Activated naive CD8-positive, alpha-beta T cell treated with anti-CD3 and anti-CD28 coated beads, Interleukin-2, amount 50 U/mL, for 24 hours (primary cell): ENCODE measurements at regions not wholly inside any gene's neighbourhood (a gene's known extent, or its start where the extent isn't known, plus 50 kb on each side); places are given as distances from the start of the nearest gene placed in this dataset.

Experiments
- ATAC-seq: fragments of 150-1000 bp; cut with Tn5 transposase; one replicate; pipeline ENCODE4 v1.10.0; 2021
- DNase-seq: peaks from one replicate; pipeline ENCODE4 v3.0.0; 2021
- H3K27ac Mint-ChIP-seq: one replicate; pipeline ENCODE4 v1.8.0; 2021; ENCODE audit warnings: mild to moderate bottlenecking, mixed read lengths
- H3K27me3 Mint-ChIP-seq: one replicate; pipeline ENCODE4 v1.8.0; 2021; ENCODE audit warnings: mixed read lengths
- H3K36me3 Mint-ChIP-seq: one replicate; pipeline ENCODE4 v1.8.0; 2021; ENCODE audit warnings: low read depth, mixed read lengths
- H3K4me1 Mint-ChIP-seq: one replicate; pipeline ENCODE4 v1.8.0; 2021; ENCODE audit warnings: mixed read lengths
- H3K4me3 Mint-ChIP-seq: one replicate; pipeline ENCODE4 v1.8.0; 2021; ENCODE audit warnings: mild to moderate bottlenecking, moderate library complexity, mixed read lengths
- H3K9me3 Mint-ChIP-seq: one replicate; pipeline ENCODE4 v1.8.0; 2021; ENCODE audit warnings: mixed read lengths

DNA sequence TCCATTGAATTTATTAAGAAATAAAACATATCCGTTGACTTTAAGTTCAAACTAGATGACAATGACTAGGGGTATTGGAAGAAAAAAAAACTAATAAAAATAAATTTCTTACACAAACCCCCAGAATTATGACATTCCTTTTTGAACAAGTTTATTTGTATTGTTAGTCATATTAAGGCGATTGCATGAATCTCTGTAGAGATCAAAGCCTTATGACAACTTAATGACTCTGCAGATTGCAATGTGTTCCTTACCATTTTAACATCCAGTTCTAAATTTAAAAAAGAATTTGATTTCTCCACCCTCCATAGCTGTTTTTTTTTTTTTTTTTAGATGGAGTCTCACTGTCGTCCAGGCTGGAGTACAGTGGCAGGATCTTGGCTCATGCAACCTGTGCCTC lies 189.8 kb upstream of the CEP162 start:
- Mint-ChIP-seq H3K36me3 (no peaks in the 10 kb centered on the region), H3K27me3 (no peaks in the 10 kb centered on the region), H3K4me3 (no peak overlapping the region), H3K27ac (no peak overlapping the region), H3K9me3 (no peaks in the 10 kb centered on the region), H3K4me1 (no peaks in the 10 kb centered on the region)
- ATAC-seq (no peak), DNase-seq (no peak)

DNA sequence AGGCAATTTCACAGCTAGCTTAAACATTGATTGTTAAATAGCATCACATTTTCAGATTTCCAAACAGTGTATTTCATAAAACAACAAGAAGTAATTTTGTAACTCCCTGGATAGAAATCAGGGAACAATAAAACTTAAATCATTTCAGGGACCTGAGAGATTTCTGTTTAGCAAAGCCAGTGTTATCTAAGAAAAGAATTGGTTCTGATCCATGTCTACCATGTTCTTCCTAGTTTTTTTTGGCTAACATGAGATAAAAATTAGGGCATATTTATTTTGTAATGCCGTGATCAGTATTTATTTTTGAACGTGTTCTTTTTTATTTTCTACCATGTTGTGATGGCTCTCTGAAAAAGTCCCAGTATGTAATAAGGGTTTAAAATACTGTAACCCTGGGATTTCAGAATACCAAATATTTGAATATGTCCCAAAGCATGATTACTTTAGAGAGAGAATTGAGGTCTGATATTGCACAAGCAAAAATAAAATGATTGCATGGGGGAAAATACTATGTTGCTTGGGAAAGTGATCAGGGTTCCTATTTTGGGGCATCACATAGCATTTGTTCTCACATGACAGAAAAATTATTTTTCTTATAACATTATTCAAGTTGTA lies 188.7 kb upstream of the CEP162 start:
- Mint-ChIP-seq H3K9me3 (no peaks in the 10 kb centered on the region), H3K36me3 (no peaks in the 10 kb centered on the region), H3K4me1 (no peaks in the 10 kb centered on the region), H3K4me3 (no peak overlapping the region), H3K27me3 (no peaks in the 10 kb centered on the region), H3K27ac (no peak overlapping the region)
- ATAC-seq (no peak), DNase-seq (no peak)

DNA sequence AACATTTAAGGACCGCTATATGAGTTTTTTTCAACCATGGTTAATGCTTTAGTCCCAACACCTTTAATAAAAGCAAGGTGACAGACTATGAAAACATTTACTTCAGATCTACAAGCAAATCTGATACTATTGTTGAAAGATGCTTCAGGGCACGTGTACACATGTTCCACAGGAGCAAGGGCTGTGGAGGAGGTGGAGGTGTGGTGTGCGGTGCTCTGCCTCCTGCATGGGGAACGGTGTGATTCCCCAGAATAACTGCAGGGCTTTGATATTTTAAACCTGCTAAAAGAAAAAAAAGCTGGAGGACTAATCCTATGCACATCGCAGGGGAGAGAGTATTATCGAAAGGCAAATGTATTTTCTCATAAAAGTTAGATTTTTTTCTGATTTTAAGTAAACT lies 188.1 kb upstream of the CEP162 start:
- Mint-ChIP-seq H3K27ac (no peak overlapping the region), H3K4me3 (no peak overlapping the region), H3K27me3 (no peaks in the 10 kb centered on the region), H3K9me3 (no peaks in the 10 kb centered on the region), H3K4me1 (no peaks in the 10 kb centered on the region), H3K36me3 (no peaks in the 10 kb centered on the region)
- DNase-seq (no peak), ATAC-seq (no peak)

DNA sequence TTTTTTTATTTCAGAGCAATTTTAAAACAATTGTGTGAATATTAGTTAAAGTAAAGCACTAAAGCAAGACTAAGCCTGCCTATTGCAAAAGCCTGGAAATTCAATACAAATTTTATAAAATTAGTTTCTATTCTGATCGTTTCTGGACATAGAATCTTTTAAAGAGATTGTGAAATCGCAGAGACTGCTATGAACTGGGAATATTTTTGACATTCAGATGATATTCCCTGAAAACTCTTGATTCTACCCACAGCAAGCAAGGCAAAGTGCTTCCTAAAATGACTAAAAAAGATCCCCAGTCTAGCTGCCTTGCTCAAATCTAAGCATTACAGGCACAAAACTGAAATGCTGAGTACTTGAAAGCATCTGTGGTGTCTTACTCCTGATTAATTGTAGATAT lies 187.6 kb upstream of the CEP162 start:
- no peaks in the 10 kb centered on the region for H3K27me3 Mint-ChIP-seq
- no peaks in the 10 kb centered on the region for H3K36me3 Mint-ChIP-seq
- no peak overlapping the region for H3K27ac Mint-ChIP-seq
- H3K9me3 Mint-ChIP-seq: no peaks in the 10 kb centered on the region
- H3K4me3 Mint-ChIP-seq: no peak overlapping the region
- ATAC-seq (no peak), DNase-seq (no peak)
- H3K4me1 Mint-ChIP-seq: no peaks in the 10 kb centered on the region

DNA sequence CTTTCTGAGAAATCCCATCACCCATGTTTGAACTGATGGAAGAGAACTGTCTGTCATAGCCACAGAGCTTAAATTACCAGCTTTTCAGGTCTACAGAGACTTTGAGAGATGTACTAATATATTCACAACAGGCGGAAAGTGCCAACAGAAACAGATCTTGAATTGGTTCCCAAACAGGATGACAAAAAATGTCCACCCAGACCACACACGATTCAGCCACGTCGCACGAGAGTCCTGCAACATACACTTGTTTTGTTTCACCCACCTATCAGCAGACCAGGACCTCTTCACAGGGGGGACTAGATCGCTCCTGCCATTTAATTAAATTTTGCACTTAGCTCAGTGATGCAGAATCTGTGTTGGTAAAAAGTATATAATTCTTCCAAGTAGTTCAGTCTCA lies 187.1 kb upstream of the CEP162 start:
- no peaks in the 10 kb centered on the region for H3K27me3 Mint-ChIP-seq
- H3K9me3 Mint-ChIP-seq: no peaks in the 10 kb centered on the region
- DNase-seq (no peak), ATAC-seq (no peak)
- no peaks in the 10 kb centered on the region for H3K36me3 Mint-ChIP-seq
- H3K4me1 Mint-ChIP-seq: no peaks in the 10 kb centered on the region
- H3K4me3 Mint-ChIP-seq: no peak overlapping the region
- H3K27ac Mint-ChIP-seq: no peak overlapping the region

DNA sequence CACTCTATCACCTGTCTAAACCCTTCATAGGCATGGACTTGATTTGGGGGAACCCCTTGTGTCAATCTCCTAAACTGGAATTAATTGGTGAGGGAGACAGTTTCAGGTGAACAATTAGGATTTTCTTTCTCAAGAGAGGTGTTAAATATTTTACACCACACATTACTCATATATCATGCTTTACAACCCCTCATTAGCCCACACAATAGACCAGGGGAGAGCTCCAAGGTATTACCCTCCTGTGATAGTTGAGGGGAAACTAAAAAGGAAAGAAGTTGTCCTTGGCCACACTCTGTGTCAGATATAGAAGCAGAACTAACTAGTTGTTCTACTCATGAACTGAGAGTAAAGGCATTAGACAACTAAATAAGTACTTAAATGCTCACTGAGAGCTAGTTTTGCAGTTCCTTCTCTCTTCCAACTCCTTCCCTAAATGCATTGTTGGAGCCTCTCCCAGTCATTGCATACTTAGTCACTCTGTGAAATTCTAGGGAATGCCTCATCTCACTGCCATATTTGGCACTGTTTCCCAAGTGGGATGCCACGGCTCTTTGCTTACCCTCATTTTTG lies 183.7 kb upstream of the CEP162 start:
- Mint-ChIP-seq H3K4me3 (no peak overlapping the region), H3K4me1 (no peaks in the 10 kb centered on the region), H3K27ac (no peak overlapping the region), H3K36me3 (no peaks in the 10 kb centered on the region), H3K9me3 (no peaks in the 10 kb centered on the region), H3K27me3 (no peaks in the 10 kb centered on the region)
- no peak for DNase-seq
- ATAC-seq: no peak

DNA sequence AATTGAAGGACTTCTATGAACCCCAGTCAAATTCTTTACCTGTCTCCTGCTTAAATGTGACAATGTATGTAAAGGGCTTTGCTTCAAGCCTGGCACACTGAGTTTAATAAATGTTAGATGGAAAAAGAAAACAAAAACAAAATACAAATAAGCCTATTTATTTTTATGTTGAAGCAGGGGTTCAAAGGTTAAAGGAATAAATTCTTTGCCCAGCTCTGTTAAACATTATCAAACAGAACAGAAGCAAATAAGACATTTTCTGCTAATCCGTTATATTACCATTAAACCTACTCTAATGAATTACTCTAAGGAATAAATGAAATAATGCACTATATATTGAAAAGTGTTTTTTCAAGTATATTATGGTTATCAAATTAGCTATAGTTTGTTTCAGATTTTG lies 182.5 kb upstream of the CEP162 start:
- no peak for ATAC-seq
- no peak for DNase-seq

DNA sequence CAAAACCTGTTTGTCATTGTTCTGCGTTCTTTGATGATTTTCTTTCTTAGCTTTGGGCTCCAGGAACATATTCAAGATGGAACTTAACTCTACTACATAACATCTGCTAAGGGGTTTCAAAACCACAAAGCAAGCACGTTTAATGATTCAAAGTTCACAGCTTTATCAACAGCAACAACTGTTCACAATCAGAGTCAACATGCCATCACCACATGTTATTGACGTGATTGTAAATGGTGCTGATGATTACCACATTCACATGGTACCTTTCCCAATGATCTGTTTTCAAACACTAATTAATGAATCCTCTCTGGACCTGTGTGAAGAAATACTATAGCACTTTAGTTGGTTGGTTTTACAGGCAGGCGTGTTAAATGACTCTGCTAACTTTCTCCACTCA lies 180.6 kb upstream of the CEP162 start:
- DNase-seq: no peak
- H3K36me3 Mint-ChIP-seq: no peaks in the 10 kb centered on the region
- H3K4me3 Mint-ChIP-seq: no peak overlapping the region
- no peaks in the 10 kb centered on the region for H3K27me3 Mint-ChIP-seq
- no peaks in the 10 kb centered on the region for H3K4me1 Mint-ChIP-seq
- no peaks in the 10 kb centered on the region for H3K9me3 Mint-ChIP-seq
- no peak overlapping the region for H3K27ac Mint-ChIP-seq
- no peak for ATAC-seq

More for the DNA sequence above, 182.5 kb upstream of the CEP162 start:
- Mint-ChIP-seq H3K27me3 (no peaks in the 10 kb centered on the region), H3K4me3 (no peak overlapping the region), H3K27ac (no peak overlapping the region), H3K4me1 (no peaks in the 10 kb centered on the region), H3K9me3 (no peaks in the 10 kb centered on the region), H3K36me3 (no peaks in the 10 kb centered on the region)

DNA sequence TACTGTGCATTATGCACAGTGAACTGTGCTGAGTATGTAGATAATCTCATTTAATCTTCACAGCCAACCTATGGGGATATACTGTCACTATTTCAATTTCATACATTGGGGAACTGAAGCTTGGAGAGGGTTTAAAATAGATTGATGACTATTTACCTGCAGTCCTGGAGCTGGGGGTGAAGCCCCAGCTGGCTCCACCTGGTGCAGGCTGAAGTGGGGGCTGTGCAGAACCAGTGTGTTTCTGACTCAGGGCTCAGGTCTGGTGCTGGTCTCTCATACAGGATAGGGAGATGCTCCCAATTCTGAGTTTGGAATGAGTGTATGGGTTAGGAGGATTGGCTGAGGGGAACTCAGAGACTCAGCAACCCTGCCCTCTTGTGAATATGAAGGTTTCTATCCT lies 176.1 kb upstream of the CEP162 start:
- H3K9me3 Mint-ChIP-seq: no peaks in the 10 kb centered on the region
- no peak overlapping the region for H3K4me3 Mint-ChIP-seq
- H3K4me1 Mint-ChIP-seq: no peaks in the 10 kb centered on the region
- H3K36me3 Mint-ChIP-seq: no peaks in the 10 kb centered on the region
- ATAC-seq: no peak
- DNase-seq: no peak
- H3K27ac Mint-ChIP-seq: no peak overlapping the region
- no peaks in the 10 kb centered on the region for H3K27me3 Mint-ChIP-seq

DNA sequence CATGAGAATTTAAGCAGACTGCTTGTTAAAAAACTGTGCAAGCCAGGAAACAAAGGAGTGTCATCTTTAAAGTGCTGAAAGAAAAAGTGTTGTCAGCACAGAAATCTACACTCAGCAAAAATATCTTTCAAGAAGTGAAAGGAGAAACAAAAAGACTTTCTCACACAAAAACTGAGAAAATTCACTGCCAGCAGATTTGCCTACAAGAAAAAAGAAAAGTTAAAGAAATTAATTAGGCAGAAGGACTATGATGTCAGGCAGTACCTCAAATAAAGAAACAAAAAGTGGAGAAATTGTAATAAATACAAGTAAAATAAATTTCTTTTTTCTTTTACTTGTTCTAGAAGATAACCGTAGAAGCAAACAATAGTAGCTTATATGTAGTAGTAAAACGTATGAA lies 171.6 kb upstream of the CEP162 start:
- Mint-ChIP-seq H3K9me3 (no peaks in the 10 kb centered on the region), H3K27me3 (no peaks in the 10 kb centered on the region), H3K36me3 (no peaks in the 10 kb centered on the region), H3K4me1 (no peaks in the 10 kb centered on the region), H3K4me3 (no peak overlapping the region), H3K27ac (no peak overlapping the region)
- ATAC-seq (no peak), DNase-seq (no peak)

DNA sequence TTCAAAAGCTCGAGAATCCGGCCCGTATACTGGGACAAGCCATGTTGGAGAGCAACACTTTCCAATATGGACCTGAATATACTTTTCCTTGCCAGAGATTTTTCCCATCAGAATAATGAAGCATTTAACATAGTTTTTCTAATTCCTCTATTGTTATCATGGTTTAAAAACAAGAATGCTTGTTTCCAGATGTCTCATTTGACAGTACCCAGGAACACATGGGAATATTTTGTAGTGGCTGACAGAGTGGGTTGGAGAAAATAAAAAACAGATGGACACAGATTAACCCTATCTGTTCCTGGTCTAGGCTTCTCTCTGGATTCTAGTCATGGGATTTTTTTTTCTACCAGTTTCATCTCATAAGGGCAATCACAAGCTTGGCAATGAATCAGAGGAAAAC lies 164.8 kb upstream of the CEP162 start:
- H3K27ac Mint-ChIP-seq: no peak overlapping the region
- H3K4me3 Mint-ChIP-seq: no peak overlapping the region
- H3K9me3 Mint-ChIP-seq: peaks cover 14% of the 10 kb centered on the region
- H3K36me3 Mint-ChIP-seq: no peaks in the 10 kb centered on the region
- ATAC-seq: no peak
- no peak for DNase-seq
- H3K27me3 Mint-ChIP-seq: no peaks in the 10 kb centered on the region
- H3K4me1 Mint-ChIP-seq: no peaks in the 10 kb centered on the region

DNA sequence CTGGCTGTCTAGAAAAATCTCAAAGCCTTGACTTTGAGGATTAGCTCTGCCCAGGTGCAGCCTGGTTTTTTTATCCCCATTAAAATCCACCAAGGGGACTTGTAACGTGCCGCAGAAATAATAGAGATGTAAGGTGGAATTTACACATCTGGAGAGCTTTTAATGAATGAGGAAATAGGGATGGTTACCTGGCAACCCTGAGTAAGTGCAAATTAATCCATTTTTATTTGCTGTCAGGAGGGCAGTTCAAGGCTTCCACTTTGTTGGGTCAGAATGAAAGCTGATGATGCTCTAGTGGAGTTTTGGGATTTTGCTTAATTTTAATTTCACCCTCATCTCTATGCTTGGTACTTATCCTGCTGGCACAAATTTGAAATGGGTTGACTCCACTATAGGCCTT lies 163.4 kb upstream of the CEP162 start:
- DNase-seq (no peak), ATAC-seq (no peak)
- Mint-ChIP-seq H3K4me1 (no peaks in the 10 kb centered on the region), H3K4me3 (no peak overlapping the region), H3K27me3 (no peaks in the 10 kb centered on the region), H3K27ac (no peak overlapping the region), H3K36me3 (no peaks in the 10 kb centered on the region), H3K9me3 (peaks cover 16% of the 10 kb centered on the region)

DNA sequence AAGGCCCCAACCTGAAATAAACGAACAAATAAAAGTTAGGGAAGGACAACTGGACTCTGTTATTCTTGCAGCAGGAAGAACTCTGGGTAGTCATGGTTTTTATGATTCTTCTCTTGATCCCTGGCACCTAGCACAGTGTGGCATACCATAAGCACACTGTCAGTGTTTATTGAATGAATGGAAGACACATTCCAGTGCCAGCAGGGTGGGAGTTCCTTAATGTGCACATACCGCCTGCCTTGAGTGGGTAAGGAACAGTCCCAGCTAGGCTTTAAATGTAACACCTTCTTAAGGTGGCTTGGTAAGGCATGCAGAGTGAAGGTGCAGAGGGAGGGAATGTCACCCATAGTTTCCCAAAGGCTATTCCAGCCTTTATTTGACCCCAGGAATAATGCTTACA lies 162.9 kb upstream of the CEP162 start:
- Mint-ChIP-seq H3K27me3 (no peaks in the 10 kb centered on the region), H3K27ac (no peak overlapping the region), H3K4me1 (no peaks in the 10 kb centered on the region), H3K4me3 (no peak overlapping the region), H3K36me3 (no peaks in the 10 kb centered on the region), H3K9me3 (peaks cover 16% of the 10 kb centered on the region)
- no peak for DNase-seq
- no peak for ATAC-seq

DNA sequence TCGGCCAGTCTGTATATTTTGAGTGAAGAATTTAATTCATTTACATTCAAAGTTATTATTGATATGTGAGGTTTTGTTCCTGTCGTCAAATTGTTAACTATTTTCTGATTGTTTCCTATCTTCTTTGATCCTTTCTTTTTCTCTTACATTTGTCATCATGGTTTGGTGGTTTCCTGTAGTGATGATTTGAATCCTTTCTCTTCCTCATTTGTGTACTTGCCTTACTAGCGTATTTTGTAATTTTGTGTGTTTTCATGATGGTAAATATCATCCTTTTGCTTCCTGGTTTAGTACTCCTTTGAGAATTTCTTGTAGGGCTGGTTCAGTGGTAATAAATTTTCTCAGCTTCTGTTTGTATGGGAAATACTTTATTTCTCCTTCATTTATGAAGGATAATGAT lies 151.7 kb upstream of the CEP162 start:
- ATAC-seq (no peak), DNase-seq (no peak)
- Mint-ChIP-seq H3K27ac (no peak overlapping the region), H3K27me3 (no peaks in the 10 kb centered on the region), H3K36me3 (no peaks in the 10 kb centered on the region), H3K4me3 (no peak overlapping the region), H3K4me1 (no peaks in the 10 kb centered on the region), H3K9me3 (no peaks in the 10 kb centered on the region)

DNA sequence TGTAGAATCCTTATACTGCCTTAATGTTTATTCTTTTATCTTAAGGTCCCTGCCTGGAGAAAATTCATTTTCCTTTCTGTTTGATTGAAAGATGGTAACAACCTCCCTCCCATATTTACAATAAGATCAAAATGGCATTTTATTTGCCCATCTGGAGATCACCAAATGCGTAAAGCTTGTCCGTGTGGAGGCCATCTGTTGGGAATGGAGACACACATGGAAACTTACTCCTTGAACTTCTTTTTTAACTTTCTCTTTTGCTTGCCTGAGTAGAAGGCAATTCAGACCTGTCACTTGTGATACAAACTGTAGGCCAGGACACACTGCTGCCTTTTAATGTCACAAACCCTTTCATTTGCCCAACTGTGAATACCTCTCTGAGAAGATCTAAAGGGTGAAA lies 144.8 kb upstream of the CEP162 start:
- no peak overlapping the region for H3K4me3 Mint-ChIP-seq
- no peaks in the 10 kb centered on the region for H3K4me1 Mint-ChIP-seq
- no peaks in the 10 kb centered on the region for H3K27me3 Mint-ChIP-seq
- DNase-seq (no peak), ATAC-seq (no peak)
- no peaks in the 10 kb centered on the region for H3K36me3 Mint-ChIP-seq
- H3K9me3 Mint-ChIP-seq: peaks cover 9% of the 10 kb centered on the region
- no peak overlapping the region for H3K27ac Mint-ChIP-seq

DNA sequence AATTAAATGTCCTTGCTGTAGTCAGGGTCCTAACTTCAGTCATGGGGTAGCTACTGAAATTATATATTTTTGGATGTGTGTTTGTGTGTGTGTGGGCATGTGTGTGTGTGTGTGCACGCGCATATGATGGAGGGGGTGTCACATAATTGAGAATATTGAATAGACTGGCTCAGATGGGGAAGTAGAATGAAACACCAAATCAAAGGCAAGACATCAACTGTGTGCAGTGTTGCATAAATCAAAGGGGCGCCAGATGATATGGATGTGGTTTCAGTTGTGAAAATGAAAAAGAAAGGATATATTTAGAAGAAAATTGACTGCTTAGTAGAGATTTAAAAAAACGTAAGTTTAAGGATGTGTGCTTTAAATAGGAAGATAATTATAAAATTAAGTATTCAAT lies 144.2 kb upstream of the CEP162 start:
- Mint-ChIP-seq H3K27me3 (no peaks in the 10 kb centered on the region), H3K4me3 (no peak overlapping the region), H3K9me3 (peaks cover 9% of the 10 kb centered on the region), H3K4me1 (no peaks in the 10 kb centered on the region), H3K36me3 (no peaks in the 10 kb centered on the region), H3K27ac (no peak overlapping the region)
- DNase-seq (no peak), ATAC-seq (no peak)
